ENCODE measurements at regions not wholly inside any gene's neighbourhood (a gene's known extent, or its start where the extent isn't known, plus 50 kb on each side); places are given as distances from the start of the nearest gene placed in this dataset.

DNA sequence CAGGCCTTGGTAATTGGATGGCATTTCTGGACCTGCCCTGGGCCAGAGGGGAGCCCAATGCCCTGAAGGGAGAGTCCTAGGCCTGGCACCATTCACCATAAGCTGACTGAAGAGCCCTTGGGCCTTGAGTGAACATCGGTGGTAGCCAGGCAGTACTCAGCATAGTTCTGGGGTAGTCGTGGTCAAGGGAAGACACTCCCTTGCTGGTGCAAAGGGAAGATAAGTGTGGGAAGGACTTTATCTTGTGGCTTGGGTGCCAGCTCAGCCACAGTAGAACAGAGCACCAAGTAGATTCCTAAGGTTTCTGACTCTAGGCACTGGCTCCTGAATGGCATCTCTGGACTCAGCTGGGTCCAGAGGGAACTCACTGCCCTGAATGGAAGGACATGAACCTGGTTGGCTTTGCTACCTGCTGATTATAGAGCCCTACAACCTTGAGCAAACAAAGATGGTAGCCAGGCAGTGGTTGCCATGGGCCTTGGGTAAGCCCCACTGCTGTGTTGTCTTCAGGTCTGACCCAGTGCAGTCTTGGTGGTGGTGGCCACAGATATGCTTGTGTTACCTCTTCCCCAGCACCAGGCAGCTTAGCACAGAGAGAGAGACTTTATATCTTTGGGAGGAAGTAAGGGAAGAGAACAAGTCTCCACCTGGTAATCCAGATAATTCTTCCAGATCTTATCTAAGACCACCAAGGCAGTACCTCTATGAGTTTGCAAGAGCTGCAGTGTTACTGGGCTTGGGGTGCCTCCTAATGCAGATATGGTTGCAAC lies 83.5 kb downstream of the PRDM13 start:
- TF ChIP-seq, protein P1, sequence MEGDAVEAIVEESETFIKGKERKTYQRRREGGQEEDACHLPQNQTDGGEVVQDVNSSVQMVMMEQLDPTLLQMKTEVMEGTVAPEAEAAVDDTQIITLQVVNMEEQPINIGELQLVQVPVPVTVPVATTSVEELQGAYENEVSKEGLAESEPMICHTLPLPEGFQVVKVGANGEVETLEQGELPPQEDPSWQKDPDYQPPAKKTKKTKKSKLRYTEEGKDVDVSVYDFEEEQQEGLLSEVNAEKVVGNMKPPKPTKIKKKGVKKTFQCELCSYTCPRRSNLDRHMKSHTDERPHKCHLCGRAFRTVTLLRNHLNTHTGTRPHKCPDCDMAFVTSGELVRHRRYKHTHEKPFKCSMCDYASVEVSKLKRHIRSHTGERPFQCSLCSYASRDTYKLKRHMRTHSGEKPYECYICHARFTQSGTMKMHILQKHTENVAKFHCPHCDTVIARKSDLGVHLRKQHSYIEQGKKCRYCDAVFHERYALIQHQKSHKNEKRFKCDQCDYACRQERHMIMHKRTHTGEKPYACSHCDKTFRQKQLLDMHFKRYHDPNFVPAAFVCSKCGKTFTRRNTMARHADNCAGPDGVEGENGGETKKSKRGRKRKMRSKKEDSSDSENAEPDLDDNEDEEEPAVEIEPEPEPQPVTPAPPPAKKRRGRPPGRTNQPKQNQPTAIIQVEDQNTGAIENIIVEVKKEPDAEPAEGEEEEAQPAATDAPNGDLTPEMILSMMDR (IDR thresholded peaks at IDR 0.05; ENCODE audit: poor library complexity, severe bottlenecking), result no peak
- no peak for TF ChIP-seq EP300 (conservative IDR thresholded peaks at IDR 0.05; ENCODE audit: poor library complexity, severe bottlenecking)
- TF ChIP-seq SMC3 (conservative IDR thresholded peaks at IDR 0.05; ENCODE audit: poor library complexity), result no peak
- TF ChIP-seq MXI1 (conservative IDR thresholded peaks at IDR 0.05; ENCODE audit: poor library complexity, severe bottlenecking), result no peak
- TF ChIP-seq EZH2 (IDR thresholded peaks at IDR 0.05; ENCODE audit: borderline replicate concordance, insufficient read depth, low read length, poor library complexity, severe bottlenecking), result no peak
- no peak for TF ChIP-seq TAF1 (IDR thresholded peaks at IDR 0.05; ENCODE audit: low read depth)

All from neural cell (in vitro differentiated cells).